ENCODE measurements at regions not wholly inside any gene's neighbourhood (a gene's known extent, or its start where the extent isn't known, plus 50 kb on each side); places are given as distances from the start of the nearest gene placed in this dataset.

DNA sequence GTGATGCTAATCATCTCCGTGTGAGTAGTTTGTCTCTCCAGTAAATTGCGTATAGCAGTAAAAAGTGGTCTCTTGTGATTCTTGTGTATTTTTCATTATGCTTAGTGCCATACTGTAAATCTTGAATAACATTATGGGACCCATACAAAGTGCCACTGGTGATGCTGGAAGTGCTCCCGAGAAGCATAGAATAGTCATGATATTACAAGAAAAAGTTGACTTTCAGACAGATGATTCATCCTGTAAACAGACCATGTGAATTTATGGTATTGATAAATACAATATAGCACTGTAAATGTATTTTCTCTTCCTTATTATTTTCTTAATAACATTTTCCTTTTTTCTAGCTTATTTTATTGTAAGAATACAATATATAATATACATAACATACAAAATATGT, 74.6 kb upstream of the CDK6 start:
- Histone ChIP-seq H2AFZ (ENCODE audit: low read length) (no peak overlapping the region), H3K9me2 (ENCODE audit: insufficient read depth, low read length) (no peaks in the 10 kb centered on the region), H3K36me3 (ENCODE audit: insufficient read depth, low read length) (no peaks in the 10 kb centered on the region), H3K4me3 (ENCODE audit: low read depth, low read length, poor library complexity, severe bottlenecking) (no peak overlapping the region), H3K4me1 (ENCODE audit: insufficient read depth, low read length, poor library complexity, severe bottlenecking) (no peaks in the 10 kb centered on the region), H3K9me3 (ENCODE audit: low read length) (no peaks in the 10 kb centered on the region), H3K4me2 (ENCODE audit: low read length) (no peak overlapping the region), H4K20me1 (ENCODE audit: insufficient read depth, low read length) (no peaks in the 10 kb centered on the region), H3K27ac (ENCODE audit: low read depth, low read length, poor library complexity, severe bottlenecking) (no peak overlapping the region), H3K79me2 (ENCODE audit: insufficient read depth, low read depth, low read length) (no peaks in the 10 kb centered on the region)
- intact Hi-C loops (cut with micrococcal nuclease; ENCODE audit: unreplicated experiment): no loop called here
- TF ChIP-seq EZH2phosphoT487 (IDR thresholded peaks at IDR 0.05; ENCODE audit: borderline replicate concordance, low read depth, low read length): no peak
- TF ChIP-seq, protein P1, sequence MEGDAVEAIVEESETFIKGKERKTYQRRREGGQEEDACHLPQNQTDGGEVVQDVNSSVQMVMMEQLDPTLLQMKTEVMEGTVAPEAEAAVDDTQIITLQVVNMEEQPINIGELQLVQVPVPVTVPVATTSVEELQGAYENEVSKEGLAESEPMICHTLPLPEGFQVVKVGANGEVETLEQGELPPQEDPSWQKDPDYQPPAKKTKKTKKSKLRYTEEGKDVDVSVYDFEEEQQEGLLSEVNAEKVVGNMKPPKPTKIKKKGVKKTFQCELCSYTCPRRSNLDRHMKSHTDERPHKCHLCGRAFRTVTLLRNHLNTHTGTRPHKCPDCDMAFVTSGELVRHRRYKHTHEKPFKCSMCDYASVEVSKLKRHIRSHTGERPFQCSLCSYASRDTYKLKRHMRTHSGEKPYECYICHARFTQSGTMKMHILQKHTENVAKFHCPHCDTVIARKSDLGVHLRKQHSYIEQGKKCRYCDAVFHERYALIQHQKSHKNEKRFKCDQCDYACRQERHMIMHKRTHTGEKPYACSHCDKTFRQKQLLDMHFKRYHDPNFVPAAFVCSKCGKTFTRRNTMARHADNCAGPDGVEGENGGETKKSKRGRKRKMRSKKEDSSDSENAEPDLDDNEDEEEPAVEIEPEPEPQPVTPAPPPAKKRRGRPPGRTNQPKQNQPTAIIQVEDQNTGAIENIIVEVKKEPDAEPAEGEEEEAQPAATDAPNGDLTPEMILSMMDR (conservative IDR thresholded peaks at IDR 0.05; ENCODE audit: low read length): no peak
- no peak for DNase-seq (ENCODE audit: low spot score)
- POLR2A ChIA-PET: interaction anchor here (0.7 kb wide), 1 partner anchor 32 kb away, joined by 3 read pairs; no protein-coding TSS in a partner anchor
- BruUV-seq (replicated peaks): no TSS peak
- CTCF ChIA-PET (ENCODE audit: unreplicated experiment): no interaction called here

DNA sequence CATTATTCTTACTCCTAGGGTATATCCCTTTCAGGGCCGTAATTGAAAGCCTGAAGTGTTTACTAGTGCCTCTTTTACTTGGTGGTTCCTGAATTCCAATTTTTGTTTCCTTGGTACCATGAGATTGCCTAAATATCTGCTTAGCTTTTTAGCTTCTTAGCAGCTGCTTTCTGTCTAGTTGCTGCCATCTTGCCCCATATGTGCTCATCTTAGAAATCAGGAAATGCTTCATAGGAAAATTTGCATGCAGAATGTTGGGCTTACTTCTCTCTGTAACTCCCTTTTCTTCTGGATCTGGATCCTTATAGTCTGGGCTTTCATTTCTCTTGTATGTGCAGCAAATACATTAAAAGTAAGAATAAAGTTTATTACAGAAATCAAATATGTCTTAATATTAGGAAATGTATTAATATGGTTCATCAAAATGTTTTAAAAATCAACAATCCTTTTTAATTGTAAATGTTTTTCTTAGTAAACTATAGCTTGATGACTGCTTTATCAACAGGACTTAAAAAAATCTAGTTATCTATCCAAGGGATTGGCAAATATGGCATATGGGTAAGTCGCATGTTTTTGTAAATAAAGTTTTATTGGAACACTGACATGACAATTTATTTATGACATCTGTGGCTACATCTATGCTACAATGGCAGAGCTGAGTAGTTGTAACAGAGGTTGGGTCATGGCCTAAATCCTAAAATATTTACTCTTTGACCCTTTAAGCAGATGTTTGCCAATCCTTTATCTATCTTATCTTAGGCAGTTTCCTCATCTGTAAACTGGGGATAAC, 73.5 kb upstream of the CDK6 start:
- BruUV-seq (replicated peaks): no TSS peak
- POLR2A ChIA-PET: no interaction called here
- intact Hi-C loops (cut with micrococcal nuclease; ENCODE audit: unreplicated experiment): no loop called here

More for the DNA sequence above, 73.5 kb upstream of the CDK6 start:
- H3K36me3 ChIP-seq (ENCODE audit: insufficient read depth, low read length): no peaks in the 10 kb centered on the region
- H2AFZ ChIP-seq (ENCODE audit: low read length): no peak overlapping the region; the same call in 1 of the 2 replicates
- no peak overlapping the region for H3K4me3 ChIP-seq (ENCODE audit: low read depth, low read length, poor library complexity, severe bottlenecking)
- no peaks in the 10 kb centered on the region for H3K4me1 ChIP-seq (ENCODE audit: insufficient read depth, low read length, poor library complexity, severe bottlenecking)
- H4K20me1 ChIP-seq (ENCODE audit: insufficient read depth, low read length): no peaks in the 10 kb centered on the region
- H3K9me2 ChIP-seq (ENCODE audit: insufficient read depth, low read length): no peaks in the 10 kb centered on the region
- no peaks in the 10 kb centered on the region for H3K79me2 ChIP-seq (ENCODE audit: insufficient read depth, low read depth, low read length)
- no peak overlapping the region for H3K4me2 ChIP-seq (ENCODE audit: low read length)
- no peak overlapping the region for H3K27ac ChIP-seq (ENCODE audit: low read depth, low read length, poor library complexity, severe bottlenecking)
- CTCF ChIA-PET (ENCODE audit: unreplicated experiment): no interaction called here
- no peak for DNase-seq (ENCODE audit: low spot score)
- no peak for TF ChIP-seq EZH2phosphoT487 (IDR thresholded peaks at IDR 0.05; ENCODE audit: borderline replicate concordance, low read depth, low read length)
- TF ChIP-seq, protein P1 (conservative IDR thresholded peaks at IDR 0.05; ENCODE audit: low read length): no peak
- no peaks in the 10 kb centered on the region for H3K9me3 ChIP-seq (ENCODE audit: low read length)
